ENCODE measurements at regions not wholly inside any gene's neighbourhood (a gene's known extent, or its start where the extent isn't known, plus 50 kb on each side); places are given as distances from the start of the nearest gene placed in this dataset.

DNA sequence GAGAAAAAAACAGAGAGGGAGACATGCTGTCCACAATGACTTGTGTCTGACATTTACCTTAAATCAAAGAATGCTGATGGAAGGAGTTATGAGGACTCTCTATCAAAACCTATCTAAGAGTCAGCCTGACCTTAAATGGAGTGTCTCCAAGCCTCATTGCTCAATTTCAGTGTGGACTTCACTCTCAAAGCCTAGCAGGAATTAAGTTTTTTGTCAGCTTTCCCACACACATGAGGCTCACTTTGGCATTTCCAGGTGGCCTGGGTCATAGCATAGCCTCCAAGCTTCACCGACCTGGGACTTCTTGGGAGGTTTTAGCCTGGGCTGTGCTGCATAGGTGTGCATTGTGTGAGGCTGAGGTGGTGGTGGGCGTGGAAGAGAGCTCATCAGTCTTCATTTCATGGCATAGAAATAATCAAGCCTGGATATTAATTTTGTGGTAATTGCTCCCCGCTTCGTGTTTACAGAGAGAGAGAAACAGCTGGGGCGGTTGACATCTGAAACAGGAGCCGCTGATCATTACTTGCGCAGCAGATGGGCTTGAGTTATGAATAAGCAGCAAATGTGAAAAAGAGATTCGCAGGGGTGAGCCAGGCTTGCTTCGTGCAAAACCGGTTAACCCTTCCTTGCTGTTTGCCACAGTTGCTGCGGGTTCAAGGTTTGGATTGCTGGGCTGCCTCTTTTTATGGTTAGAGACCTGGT is 647.8 kb downstream of the INHBA start:
- H3K4me3 ChIP-seq = no peak overlapping the region
- no peak overlapping the region for H3K9ac ChIP-seq (ENCODE audit: control insufficient read depth, insufficient read depth, low read length)
- H4K20me1 ChIP-seq (ENCODE audit: control insufficient read depth, insufficient read depth) = no peaks in the 10 kb centered on the region
- H3K4me1 ChIP-seq (ENCODE audit: control insufficient read depth, insufficient read depth, low read length) = no peaks in the 10 kb centered on the region
- intact Hi-C loops (cut with micrococcal nuclease; ENCODE audit: unreplicated experiment) (no loop called here), in situ Hi-C loops (cut with MboI) (no loop called here)
- ATAC-seq (no peak), DNase-seq (ENCODE audit: low read depth, low spot score) (no peak), FAIRE-seq (no peak)
- TF ChIP-seq, protein P1, sequence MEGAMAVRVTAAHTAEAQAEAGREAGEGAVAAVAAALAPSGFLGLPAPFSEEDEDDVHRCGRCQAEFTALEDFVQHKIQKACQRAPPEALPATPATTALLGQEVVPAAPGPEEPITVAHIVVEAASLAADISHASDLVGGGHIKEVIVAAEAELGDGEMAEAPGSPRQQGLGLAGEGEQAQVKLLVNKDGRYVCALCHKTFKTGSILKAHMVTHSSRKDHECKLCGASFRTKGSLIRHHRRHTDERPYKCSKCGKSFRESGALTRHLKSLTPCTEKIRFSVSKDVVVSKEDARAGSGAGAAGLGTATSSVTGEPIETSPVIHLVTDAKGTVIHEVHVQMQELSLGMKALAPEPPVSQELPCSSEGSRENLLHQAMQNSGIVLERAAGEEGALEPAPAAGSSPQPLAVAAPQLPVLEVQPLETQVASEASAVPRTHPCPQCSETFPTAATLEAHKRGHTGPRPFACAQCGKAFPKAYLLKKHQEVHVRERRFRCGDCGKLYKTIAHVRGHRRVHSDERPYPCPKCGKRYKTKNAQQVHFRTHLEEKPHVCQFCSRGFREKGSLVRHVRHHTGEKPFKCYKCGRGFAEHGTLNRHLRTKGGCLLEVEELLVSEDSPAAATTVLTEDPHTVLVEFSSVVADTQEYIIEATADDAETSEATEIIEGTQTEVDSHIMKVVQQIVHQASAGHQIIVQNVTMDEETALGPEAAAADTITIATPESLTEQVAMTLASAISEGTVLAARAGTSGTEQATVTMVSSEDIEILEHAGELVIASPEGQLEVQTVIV (IDR thresholded peaks at IDR 0.05; ENCODE audit: borderline replicate concordance, partially characterized antibody) = no peak
- TF ChIP-seq SMAD5 (IDR thresholded peaks at IDR 0.05; ENCODE audit: low read depth) = no peak
- TF ChIP-seq CBX5 (IDR thresholded peaks at IDR 0.05; ENCODE audit: low read depth) = no peak
- TF ChIP-seq NFXL1 (IDR thresholded peaks at IDR 0.05; ENCODE audit: borderline replicate concordance) = no peak
- no peak for TF ChIP-seq SRF (IDR thresholded peaks at IDR 0.05; ENCODE audit: low read depth in 2 of 2, low read length in 2 of 2)
- no peak for TF ChIP-seq MEF2A (IDR thresholded peaks at IDR 0.05; ENCODE audit: insufficient read depth, low read depth, low read length)
- no peaks in the 10 kb centered on the region; the same call in 2 of the 3 replicates for H3K9me3 ChIP-seq (replicated peaks; ENCODE audit: control insufficient read depth, insufficient read depth, low read length)
- 42% methylated on average over 11 of the region's 11 CpGs for WGBS (ENCODE audit: insufficient coverage, insufficient replicate concordance, low lambda C conversion rate, missing lambda C conversion rate)
- no peak overlapping the region for H3K4me2 ChIP-seq (ENCODE audit: control insufficient read depth, insufficient read depth)
- ChIA-PET RAD21 (ENCODE audit: unreplicated experiment) (no interaction called here), POLR2A (no interaction called here), CTCF (interaction anchor here (1.5 kb wide), 1 partner anchor 8 kb away, joined by 4 read pairs; no protein-coding TSS in a partner anchor), SMC1A (ENCODE audit: uncharacterized antibody, unreplicated experiment) (interaction anchor here (1.3 to 1.6 kb wide), 2 partner anchors 9 to 62 kb away, joined by 3 to 4 read pairs; no protein-coding TSS in a partner anchor)
- BruUV-seq (replicated peaks) = no TSS peak
- H3K27me3 ChIP-seq (replicated peaks in 1 of 2; ENCODE audit: control insufficient read depth in 2 of 2, insufficient read depth in 2 of 2, low read length in 1 of 2) = no peaks in the 10 kb centered on the region
- no peaks in the 10 kb centered on the region for H3K36me3 ChIP-seq (ENCODE audit: control insufficient read depth in 2 of 2, insufficient read depth in 2 of 2, low read length in 1 of 2)
- no peaks in the 10 kb centered on the region for H3K79me2 ChIP-seq (ENCODE audit: control insufficient read depth, insufficient read depth, low read length)
- H2AFZ ChIP-seq (ENCODE audit: control insufficient read depth, low read depth, low read length) = no peak overlapping the region
- no peak overlapping the region for H3K27ac ChIP-seq (ENCODE audit: control insufficient read depth, insufficient read depth)

Data from GM12878 (cell line).